ENCODE measurements at regions not wholly inside any gene's neighbourhood (a gene's known extent, or its start where the extent isn't known, plus 50 kb on each side); places are given as distances from the start of the nearest gene placed in this dataset.

DNA sequence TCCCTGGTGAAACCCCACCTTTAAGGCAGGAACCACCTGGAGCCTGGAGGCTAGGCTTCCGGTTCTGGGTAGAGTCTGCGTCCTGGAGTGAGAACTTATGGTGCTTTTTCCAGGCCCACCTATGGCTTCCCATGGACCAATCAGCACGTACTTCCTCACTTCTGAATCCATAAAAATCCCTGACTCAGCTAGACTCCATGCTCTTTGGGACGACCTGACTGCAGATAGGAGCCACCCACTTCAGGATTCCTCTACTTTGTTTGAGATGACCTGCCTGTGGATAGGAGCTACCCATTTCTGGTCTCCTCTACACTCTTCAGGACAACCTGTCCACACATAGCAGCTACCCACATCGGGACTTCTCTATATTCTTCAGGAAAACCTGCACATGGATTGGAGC, 168.8 kb upstream of the IRX2 start:
- no peak for DNase-seq (ENCODE audit: low read depth)

DNA sequence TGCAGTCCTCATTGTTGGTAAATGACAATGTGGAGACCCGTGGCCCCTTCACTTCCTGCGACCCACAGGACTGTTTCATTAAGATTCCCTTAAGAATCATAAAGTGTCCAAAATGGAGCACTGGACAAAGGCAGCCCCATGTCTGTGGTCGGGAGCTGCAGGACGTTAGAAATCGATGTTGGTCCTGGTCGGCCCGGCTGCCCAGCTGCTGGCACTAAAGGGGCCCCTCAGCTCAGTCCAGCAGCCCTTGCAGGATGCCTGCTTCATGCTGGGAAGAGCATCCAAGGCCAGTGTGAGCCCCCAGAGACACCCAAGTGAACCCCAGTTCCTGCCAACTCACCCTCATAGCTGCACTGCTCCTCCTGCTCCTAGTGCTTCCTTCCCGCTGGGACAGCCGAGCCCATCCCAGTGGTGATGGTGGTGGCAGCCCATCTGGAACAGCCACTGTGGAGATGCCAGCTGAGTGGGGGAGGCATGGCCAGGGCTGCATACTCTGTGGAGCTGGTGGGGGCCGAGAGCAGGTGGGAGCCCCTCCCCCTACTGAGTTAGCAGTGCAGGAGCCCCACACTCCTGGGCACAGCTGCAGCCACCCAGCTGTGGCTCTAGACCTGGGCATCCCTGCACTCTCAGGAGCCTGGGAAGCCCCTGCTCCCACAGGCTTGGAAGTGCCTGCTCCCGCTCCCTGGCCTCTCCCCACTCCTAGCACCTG, 168.0 kb upstream of the IRX2 start:
- no peak for DNase-seq (ENCODE audit: low read depth)

DNA sequence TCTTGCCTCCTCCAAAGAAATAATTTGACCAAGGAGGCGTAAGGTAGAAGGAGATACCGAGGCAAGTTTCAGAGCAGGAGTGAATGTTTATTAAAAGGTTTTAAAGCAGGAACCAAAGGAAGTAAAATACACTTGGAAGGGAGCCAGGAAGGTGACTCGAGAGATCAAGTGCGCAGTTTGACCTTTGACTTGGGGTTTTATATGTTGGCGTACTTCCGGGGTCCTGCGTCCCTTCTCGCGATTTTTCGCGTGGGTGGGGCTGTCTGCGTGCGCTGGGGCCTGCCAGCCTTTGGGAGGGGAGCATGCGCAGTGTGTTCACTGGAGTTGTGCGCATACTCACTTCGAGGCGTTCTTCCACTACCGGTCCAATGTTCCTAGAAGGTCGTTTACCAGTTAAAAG, 166.0 kb upstream of the IRX2 start:
- DNase-seq (ENCODE audit: low read depth) = no peak

DNA sequence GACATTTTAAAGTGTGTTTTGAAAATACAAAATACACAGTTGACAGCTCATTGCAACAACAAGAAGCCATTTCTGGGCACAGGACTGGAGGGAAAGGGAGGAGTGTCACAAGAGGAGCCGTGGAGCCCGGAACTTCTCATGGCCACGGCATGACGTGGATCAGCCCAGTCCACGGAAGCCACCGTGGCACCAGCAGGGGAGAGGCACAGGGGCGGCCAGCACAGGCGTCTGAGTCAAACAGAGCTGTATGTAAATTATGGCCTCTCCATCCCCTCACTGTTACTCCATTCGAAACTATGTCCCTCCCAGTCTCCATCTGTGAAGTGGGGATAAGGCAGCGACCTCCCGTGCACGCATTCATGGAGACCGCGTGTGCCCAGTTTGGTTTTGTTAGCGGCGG, 165.6 kb upstream of the IRX2 start:
- DNase-seq (ENCODE audit: low read depth) = no peak

DNA sequence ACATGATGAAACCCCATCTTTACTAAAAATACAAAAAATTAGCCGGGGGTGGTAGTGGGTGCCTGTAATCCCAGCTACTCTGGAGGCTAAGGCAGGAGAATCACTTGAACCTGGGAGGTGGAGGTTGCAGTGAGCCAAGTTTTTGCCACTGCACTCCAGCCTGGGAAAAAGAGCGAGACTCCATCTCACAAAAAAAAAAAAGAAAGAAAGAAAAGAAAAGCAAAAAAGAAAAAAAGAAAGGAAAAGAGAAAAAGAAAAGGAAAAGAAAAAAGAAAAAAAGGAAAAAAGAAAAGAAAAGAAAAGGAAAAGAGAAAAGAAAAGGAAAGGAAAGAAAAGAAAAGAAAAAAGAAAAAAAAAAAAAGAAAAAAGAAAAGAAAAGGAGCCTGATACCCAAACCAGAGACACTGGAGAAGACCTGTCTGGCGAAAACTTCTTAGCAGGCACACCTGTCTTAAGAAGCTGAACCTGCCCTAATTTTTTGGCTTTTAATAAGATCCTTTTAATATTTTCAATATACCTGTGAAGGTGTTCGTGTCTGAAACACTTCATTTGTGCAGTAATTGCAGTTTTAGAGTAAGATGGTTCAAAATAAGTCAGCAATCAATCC, 164.7 kb upstream of the IRX2 start:
- no peak for DNase-seq (ENCODE audit: low read depth)

DNA sequence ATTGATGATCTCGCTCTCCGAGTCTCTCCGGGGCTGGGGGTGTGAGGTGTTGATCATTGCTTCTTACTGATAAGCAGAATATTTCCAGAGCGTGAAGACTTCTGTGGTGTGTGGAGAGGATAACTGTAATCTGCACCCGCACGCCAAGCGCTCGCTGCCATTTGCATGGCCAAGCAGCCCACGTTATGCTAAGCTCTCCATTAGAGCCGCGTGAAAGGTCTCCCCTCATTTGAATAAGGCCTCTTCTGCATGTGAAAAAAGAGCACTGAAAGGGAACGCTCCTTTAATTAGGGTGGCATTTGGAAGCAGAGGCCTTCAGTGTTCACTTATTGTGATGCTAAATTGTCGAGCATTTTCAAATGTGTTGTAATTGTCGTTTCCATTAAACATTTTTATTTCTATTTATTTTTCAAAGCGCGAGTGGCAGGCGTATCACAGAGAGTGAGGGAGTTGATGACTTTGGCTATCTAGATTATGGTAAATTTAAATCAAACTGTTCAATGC, 163.6 kb upstream of the IRX2 start:
- no peak for DNase-seq (ENCODE audit: low read depth)

DNA sequence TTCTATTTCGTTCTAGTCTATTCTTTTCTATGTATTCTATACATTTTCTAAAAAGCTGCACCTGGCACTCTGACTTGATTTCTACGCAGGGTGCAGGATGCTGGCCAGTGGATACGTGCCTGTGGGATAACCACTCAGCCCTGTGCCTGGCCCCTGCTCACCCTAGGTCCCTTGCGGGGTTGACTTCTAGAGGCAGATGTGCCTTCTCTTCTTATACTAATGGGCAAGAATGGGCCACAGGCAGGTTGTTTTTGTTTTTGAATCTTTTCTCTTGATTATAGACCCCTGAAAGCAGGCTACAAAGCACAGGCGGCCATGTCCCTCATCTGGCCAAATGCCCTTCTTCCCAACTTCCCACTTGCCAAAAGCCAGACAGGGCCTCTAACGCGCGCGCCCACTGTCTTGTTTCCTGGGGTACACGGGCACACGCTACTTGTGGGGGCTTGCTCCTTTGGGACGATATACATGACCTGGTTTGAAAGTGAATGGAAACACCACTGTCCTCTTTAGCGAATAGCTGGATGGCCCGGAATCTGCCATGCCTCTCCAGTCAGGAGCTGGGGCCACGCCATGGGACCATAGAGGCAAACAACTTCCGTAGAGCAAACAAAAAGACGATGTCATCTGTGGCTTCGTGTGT, 162.7 kb upstream of the IRX2 start:
- no peak for DNase-seq (ENCODE audit: low read depth)

DNA sequence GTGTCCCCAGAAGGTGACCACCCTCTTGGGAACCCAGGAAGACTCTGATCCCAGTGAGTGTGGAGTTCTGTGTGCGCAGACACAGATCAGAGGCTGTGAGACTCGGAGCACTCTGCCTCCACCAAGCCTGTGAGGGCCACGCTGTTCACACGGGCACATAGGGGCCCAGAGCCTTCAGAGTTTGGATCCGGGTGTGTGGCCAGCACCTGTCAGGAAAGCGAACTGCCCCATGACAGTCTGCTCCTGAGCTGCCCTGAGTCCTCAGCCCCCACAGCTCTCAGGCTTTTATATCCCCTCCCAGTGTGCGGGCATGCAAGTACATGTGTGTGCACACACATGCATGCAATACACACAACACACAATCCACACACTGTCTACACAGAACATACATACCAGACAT, 161.8 kb upstream of the IRX2 start:
- DNase-seq (ENCODE audit: low read depth) = no peak

DNA sequence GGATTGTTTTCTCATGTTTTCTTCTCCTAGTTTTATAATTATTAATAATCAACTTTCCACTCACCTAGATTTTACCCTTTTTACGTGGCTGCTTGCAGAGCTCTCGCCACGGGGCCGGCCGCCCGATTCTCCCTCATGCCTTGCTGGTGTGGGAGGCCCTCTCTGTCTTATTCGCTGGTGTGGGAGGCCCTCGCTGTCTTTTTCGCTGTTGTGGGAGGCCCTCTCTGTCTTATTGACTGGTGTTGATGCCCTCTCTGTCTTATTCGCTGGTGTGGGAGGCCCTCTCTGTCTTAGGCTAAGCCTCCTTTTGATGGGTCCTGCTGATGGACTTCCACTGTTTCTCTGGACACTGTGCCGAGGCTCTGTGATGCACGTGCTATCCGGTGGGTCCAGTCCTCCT, 161.3 kb upstream of the IRX2 start:
- no peak for DNase-seq (ENCODE audit: low read depth)

DNA sequence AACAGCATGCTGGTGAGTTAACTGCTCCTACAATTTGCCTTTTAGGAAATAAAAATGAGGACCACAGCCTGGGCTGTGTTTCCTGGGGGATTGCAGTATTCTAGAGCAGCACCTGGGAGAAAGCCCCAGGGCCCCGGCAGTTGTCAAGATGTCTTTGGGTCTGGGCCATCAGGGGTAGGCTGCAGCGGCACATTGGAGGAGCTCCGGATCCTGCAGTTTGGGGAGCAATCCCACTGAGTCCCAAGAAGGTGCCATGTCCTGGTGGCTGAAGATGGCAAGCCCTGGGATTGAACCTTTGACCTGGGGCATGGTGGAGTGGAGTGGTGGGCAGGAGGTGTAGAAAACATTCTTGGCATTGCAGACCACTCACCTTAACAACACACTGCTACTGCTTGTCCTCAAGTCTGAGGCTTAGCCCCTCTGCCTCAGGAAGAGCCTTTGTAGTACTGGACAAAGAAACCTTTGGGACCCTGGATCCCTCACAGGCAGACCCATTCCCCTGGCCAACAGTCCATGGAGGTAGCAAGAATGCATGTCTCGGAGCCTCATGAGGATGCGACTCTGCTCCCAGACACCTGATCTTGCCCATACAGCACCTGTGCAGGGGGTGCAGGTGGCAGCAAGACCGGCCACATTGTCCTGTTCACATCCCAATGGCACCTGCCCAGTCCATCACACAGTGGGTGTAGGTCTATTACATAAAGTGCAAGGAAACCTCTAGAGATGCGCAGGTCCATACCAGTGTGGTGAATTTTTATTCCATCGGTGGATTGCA, 159.1 kb upstream of the IRX2 start:
- DNase-seq (ENCODE audit: low read depth) = no peak

DNA sequence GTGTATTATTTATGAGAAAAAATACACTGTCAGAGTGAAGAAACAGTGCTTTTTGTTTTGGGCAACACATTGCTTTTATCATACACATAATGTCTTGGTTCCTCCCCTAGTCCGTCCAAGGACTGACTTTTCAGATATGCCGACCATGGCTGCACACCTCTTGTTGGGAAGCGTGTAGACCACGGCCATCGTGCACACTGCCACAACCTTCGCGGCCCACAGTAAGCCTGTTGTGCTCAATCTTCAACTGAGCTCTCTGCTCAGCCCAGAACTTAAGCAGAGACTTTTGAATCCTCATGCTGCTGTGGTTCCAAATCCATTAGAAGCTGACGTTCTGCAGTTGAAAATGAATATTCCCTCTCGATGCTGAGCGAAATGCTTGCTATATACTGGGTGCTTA, 157.6 kb upstream of the IRX2 start:
- no peak for DNase-seq (ENCODE audit: low read depth)

DNA sequence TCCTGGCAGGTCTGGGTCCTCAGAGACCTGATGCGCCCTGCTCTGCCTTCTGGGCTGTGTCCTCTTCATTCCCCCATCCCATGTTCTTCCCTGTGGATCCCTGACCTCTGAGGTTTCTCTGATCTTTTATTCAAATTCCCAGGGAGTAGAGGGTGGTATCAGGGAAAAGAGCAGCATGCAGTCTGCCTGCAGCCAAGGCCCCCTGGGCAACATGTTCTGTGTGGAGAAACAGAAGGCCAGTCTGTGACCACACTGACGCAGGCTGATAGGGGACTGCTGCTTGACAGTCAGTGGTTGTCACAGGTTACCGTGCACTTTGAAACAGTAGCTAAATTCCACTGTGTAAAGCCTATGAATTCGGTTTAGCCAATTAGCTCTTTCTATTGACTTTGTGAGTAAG, 156.6 kb upstream of the IRX2 start:
- no peak for DNase-seq (ENCODE audit: low read depth)

DNA sequence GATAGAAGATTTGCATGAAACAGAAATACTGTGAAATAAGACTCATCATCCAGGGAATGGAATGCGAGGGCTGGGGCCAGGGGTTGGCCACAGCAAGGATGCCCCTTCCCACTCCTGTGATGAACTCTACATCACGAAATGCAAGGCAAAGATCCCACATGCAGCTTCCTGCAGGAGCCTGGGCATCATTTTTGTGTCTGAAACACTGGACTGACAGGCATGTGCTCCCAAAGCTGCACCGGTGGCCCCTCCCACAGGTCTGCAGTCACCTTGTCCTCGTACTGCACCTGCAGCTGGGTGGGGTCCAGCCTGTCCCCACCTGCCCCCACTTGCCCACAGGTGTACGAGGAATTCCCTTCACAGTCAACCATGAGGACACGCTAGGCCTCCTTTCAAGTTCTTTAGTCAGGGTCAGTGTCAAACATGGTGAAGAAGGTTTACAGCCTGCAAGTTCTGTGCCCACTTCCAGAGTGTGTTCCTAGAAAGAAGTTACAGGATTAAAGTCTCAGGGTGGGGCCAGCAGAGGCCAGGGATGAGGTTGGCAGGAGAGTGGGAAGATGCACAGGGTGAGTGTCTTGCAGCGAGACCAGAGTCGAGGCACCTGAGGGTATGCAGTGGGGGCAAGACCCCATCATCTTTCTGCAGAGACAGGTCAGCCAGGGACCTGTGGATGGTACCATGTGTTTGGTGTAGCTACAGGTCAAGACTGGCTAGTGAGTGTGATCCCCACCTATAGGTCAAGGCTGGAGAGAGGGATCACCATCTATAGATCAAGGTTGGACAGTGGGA, 155.0 kb upstream of the IRX2 start:
- DNase-seq (ENCODE audit: low read depth) = no peak

DNA sequence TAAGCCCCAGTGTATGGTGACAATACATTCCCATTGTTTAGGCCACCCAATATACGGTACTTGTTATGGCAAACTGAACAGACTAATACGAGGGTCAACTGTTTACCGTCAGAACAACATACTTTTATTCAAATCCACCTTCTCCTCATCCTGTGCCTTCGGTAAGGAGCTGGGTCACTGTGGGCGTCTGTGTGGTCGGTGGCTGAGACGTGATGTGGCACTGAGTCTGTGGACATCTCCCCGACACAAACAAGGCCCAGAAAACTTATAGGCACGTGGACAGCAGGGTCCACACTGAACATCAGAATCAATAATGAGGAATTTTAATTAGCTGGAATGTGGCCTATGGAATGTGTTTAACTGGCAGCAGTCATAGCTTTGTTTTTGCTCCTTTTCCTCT, 154.3 kb upstream of the IRX2 start:
- no peak for DNase-seq (ENCODE audit: low read depth)

DNA sequence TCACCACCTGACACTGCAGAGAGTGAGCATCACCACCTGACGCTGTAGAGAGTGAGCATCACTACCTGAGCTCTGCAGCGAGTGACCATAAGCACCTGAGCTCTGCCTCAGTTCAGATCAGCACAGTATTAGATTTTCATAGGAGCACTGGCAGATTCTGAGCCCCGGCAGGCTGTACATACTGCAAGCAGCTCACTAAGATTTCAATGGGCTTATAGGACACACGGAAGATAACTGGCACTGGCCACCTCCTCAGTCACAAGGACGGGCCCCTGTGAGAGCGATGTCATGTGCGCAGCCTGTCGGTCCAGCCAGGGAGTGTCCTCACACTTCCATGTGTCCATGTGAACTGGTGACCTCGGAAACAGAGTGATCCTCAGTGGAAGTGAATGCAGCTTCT, 153.5 kb upstream of the IRX2 start:
- no peak for DNase-seq (ENCODE audit: low read depth)

DNA sequence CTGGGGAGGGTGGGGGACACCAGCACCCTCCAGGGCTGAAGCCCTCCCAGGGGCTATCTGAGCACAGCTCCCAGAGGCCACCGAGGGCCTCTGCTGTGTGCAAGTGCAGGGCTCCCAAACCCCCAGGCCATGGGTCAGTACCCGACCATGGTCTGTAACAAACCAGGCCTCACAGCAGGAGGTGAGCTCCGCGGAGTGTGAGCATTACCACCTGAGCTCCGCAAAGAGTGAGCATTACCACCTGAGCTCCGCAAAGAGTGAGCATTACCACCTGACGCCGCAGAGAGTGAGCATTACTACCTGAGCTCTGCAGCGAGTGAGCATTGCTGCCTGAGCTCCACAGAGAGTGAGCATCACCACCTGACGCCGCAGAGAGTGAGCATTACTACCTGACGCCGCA, 152.9 kb upstream of the IRX2 start:
- DNase-seq (ENCODE audit: low read depth) = no peak

DNA sequence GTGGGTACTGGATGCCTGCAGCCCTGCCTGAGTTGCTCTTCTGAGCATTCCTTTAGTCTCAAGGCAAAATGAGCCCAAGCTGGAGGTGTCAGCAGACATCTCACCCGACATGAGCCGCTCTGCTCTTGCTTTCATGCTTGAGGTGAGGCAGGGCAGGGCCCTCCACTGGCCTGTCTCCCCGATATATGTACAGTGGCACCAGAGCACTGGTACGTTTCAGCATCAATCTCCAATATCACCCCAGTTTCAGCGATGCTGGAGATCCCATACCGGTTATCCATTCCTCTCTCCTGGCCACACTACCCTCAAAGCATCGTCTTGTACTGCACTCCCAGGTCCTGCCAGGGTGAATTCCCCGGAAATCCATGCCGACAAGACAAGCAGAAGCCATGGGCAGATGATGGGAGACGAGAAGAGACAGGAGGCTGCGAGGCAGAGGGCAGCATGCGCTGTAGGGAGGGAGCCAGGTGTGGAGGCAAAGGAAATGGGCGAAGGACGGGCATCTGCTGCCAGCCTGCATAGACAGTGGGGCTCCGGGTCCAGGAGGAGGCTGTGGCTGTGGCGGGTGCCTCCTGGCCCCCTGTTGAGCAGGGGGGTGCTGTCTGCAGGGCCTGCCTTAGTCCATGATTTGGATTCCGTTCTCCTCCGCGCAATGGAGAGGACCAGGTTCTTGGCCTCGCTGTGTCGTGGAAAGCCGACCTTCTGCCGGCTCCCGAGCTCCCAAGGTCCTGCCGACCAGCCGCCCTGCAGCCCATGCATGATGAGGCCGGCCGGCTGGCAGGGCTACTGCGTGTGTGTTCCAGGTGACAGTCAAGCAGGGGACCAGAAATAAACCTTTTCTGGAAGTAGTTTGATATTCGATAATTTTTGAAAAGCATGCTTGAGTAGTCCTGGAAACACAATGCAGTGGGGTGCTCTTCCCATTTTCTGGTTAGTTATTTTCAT, 152.2 kb upstream of the IRX2 start:
- no peak for DNase-seq (ENCODE audit: low read depth)

DNA sequence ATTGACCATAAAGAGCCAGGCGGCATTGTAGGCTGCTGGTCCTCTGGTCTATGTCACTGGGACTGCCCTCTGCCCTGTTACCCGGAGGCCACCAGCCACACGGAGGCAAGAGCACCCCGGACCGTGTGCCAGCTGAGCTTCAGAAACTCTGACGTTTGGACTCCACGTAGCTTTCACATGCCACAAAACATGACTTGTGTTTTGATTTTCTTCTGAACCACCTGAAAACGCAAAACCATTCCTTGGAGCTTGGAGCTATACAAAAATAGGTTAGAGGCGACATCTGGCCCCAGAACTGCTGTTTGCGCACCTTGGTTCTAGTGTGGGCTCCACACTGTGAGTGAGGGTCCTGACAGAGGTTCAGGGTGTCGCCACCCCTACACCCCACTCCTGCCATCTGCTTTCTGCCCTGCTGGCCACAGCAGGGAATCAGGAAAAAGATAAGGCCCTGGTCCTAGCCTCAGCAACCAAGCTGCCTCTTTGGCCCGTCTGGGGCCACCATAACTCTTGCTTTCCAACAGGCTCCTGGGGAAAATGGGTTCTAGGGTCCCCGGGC, 151.3 kb upstream of the IRX2 start:
- DNase-seq (ENCODE audit: low read depth) = no peak

DNA sequence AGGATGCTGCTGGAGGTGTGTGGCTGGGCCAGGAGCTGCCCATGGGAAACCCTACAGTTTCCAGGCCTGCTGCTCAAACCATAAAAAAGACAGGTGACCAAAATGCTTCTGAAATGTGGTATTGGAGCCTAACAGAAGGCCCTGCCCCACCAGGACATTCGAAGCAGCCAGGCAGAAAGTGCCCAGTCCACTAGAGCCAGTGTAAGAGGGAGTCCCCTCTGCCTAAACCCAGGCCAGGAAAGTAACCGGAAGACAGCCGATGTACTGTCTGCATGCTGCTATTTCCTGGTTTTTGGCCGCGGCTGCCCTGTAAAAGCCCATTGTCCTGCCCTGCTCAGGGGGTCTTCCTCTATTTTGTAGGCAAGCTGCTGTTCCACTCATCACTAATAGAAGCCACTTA, 150.7 kb upstream of the IRX2 start:
- DNase-seq (ENCODE audit: low read depth) = no peak

DNA sequence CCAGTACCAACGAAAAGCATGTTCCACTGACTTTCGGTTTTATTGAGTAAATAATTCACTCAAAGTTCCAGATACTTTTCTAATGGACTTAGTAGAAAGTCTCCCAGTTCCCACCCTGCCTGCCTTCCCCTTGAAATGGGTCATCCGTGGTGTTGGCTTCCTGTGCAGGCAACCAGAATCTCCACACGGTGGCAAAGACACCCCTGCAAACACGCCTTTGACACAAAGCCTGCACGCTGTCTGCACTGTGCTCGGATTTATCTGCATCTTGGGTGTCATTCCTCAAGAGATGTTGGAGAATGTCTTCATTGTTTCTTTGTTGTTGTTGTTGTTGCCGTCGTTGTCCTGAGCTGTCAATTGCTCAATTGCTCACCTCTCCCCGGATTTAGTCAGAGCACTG, 150.0 kb upstream of the IRX2 start:
- DNase-seq (ENCODE audit: low read depth) = no peak

All from myocyte (in vitro differentiated cells).